GM19239 (cell line): ENCODE measurements at regions not wholly inside any gene's neighbourhood (a gene's known extent, or its start where the extent isn't known, plus 50 kb on each side); places are given as distances from the start of the nearest gene placed in this dataset.

ENCODE experiments used
- DNase-seq: peaks from one replicate; pipeline ENCODE4 v3.0.0; 2011; ENCODE audit warnings: low spot score; ENCODE audit not compliant: insufficient read length
- FAIRE-seq: peaks from 2 replicates; lab custom pipeline; 2011; peaks lifted over from hg19 to GRCh38; lab: Jason Lieb, UNC

DNA sequence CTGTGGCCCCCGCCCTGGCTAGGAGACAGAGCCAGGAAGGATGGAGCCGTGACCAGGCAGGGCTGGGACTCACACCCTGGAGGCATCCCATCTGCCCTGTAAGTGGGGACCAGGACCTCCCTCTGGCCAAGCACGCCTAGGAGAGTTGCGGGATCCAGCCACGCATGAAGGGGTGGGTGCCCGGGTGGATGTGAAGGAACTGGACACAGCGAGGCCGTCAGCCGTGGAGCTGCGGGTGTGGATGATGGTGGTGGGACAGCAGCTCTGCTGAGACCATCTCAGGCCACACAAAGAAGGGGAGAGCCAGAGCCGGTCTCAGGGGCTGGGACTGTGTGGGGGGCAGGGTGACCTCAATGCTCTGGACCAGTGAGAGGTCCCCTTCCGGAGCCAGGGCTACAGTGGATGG lies 746.4 kb downstream of the BRD1 start:
- no peak for DNase-seq
- no peak for FAIRE-seq

DNA sequence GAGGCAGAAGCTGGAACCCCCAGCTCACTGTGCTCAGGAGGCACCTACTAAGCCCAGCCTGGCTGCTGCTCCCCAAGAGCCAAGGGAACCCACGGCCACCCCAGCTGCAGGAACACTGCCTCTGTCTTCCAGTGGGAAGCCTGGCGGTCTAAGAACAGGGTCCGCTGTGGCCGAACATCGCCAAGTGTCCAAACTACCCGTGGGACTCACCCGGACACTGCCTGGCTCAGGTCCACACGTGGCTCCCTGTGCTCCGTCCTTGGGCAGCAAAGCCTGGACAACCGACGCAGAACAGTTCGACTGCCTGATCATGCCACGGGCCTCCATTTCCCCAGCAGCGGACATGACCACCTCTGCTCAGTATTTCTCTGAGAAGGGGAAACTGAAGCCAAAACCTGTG lies 747.0 kb downstream of the BRD1 start:
- no peak for FAIRE-seq
- no peak for DNase-seq

DNA sequence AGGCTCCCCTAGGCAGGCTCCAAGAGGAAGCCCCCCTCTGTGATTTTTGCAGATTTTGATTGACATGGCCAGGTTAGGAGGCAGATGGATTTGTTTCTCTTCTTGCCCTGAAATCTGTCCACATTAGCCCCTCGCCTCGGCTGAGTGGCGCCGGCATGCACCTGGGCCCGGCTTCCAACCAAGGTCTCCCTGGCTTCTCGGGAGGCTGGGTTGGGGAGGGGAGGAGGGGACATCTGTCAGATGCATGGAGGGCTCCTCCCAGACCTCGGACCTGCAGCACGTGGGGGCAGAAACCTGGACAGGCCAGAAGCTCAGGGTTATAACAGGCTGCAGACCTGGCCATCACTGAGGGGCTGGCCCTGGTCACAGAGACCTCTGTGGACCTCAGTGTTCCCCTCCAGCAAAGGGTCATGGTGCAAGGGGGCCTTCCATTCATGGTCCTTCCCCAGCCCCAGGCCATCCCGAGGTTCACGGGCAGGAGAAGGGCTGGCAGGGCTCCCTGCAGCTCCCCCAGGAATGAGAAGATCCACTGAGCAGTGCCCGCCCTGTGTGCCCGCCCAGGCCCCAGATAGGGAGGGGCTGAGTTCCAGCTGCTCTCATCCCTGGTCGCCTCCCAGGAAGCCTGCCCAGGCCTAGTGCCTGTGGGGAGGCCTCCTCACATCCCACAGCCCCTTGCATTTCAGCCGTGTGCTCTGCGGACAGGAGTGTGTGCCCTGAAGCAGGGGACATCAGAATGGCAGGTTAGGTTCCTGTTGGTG lies 747.8 kb downstream of the BRD1 start:
- FAIRE-seq (no peak), DNase-seq (no peak)

DNA sequence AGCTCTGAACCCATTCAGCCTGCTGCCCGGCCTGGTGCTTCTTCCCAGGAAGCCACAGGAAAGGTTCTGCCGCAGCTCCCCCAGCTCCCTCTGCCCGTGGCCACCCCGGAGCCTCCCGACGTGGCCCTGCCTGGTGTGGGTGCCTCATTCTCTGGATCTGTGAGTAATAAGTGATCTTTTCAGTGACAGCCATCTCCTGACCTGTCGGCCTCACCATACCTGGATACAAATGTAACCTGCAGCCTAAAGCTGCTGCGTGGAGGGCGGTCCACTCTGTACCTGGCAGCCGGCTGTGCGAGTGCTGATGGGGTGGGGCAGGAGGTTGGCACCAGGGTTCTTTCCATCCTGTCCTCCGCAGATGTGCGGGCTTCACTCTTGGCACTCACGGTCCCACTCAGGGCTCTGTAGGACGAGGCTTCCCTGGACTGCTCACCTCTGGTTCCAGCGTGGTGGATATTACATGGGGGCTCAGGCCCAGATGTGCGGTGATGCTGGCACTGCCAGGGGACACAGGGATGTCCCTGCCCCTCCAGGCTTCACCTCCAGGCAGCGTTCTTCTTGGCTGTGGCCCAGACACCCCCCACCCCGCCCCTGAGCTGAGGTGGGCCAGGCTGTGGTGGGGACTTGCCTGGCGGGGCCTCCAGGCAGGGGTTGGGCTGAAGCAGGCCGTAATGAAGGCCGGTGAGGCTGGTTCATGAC lies 748.5 kb downstream of the BRD1 start:
- DNase-seq (no peak), FAIRE-seq (no peak)

DNA sequence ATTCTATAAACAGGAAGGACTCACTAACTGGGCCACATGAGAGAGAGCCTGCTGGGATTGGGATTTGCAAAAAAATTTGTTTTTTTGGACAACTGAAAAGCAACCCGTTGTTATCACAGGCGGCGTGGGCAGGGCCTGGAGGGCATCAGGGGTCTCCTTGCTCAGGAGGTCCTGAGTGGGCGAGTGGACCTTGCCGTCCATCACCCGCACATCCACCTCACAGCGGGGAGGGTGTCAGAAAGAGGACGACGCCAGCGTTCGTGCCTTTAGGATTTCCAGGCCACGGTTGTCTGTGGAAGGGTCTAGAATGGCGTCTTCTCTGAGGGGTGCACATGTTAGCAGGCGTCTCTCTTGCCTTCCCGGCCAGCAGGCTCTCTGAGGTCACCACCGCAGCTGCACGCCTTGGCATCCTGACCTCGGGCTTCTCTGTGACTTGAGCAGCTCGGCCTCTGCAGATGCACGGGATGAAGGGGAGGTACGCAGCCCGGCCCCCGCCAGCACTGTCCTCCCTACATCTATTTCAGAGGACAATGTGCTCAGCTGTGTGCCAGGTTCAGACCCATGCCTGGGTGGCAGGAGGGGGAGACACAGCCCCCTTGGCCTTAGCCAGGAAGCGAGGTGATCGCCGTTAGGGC lies 749.5 kb downstream of the BRD1 start:
- DNase-seq (no peak), FAIRE-seq (no peak)

DNA sequence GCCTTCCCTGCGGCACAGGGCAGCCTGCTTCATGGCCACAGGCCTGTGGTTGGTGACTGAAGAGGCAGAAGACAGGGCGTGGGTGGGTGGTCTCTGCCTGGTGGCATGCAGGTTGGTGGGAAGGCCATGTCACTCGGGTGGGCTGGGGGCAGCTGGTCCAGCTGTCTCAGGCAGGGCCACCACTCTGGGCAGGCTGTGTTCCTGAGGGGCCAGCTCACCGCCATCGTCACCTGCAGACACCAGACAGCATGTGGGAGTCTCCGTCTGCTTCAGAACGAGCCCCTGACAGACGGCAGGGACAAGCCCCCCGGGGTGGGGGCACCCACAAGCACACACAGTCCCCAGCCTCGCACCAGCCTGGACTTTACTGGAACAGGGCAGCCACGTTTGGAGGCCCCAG lies 750.1 kb downstream of the BRD1 start:
- FAIRE-seq (no peak), DNase-seq (no peak)

DNA sequence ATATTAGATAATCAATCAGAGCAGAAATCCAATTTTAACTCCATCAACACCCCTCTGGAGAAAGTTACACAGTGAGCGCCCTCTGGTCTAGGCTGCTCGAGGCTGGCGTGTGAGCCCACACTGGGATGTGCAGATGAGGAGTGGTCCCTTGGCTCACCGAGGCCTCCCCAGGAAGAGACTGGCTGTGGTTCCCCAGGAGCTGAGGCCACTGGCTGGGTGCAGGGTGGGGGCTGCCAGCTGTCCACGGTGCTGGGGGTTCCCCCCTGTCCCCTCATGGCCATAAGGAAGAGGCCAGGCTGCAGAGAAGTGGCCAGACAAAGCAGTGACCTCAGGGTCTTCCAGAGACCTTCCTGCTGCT lies 750.7 kb downstream of the BRD1 start:
- DNase-seq (no peak), FAIRE-seq (no peak)

DNA sequence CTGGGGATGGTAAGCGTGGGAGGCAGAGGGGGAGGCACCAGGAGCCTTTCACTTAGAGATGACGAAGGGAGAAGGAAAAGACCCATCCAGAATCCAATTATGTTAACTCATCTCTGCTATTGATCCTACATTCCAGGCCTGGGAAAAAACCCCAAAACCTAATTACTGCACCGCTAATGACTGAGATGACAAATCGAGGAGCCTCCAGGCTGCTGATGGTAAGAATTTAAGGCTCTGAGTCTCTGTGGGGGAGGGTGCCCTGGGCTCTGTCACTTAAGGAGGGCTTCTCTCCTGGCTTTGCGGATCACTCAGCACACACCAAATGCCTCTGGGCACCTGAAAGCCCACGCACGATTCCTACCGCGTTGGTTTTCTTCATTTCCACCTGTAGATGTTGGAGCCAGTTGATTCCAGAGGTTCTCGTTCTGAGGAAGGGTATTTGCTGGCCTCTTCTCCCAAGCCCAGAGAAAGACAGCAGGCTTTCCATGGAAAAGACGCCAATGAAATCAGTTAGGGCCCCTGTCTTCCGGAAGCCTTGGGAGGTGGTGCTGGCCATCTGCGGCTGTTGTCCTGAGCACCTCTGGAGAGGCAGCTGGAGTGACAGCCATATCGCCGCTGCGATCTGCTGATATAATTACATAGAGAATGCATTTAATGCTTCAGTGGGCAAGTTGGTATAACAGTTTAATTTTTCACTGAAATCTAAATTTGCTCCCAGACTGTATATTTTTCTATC lies 751.2 kb downstream of the BRD1 start:
- no peak for FAIRE-seq

DNA sequence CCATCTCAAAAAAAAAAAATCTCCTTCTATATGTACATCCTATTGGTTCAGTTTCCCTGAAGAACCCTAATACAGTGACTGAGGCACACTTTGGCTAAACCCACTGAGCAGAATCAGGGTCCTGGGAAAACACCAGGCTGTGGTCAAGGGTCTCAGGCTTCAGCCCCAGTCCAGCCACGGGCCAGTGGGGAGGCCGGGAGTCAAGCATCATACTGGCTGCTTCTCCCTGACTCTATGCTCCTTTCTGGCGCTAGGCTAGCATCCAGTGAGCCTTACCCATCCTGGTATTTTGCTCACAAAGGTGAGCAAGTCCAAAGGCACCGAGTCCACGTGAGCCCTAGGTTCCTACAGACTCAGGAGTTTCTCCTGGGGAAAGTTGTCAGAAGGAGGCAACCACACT lies 752.5 kb downstream of the BRD1 start:
- no peak for DNase-seq
- FAIRE-seq = no peak

More for the DNA sequence above, 751.2 kb downstream of the BRD1 start:
- DNase-seq = no peak

DNA sequence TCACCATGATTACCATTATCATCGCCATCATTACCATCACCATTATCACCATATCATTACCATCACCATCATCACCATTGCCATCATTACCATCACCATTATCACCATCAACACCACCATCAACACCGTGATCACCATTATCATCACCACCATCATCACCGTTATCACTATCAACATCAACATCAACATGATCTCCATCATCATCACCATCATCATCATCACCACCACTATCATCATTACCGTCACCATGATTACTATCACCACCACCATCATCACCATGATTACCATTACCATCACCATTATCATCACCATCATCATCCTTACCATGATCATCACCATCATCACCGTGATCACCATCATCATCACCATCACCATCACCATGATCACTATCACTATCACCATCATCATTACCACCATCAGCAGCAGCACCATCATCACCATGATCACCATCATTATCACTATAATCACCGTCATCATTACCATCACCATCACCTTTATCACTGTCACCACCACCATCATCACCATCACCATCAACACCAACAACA lies 753.7 kb downstream of the BRD1 start:
- FAIRE-seq (no peak), DNase-seq (no peak)

DNA sequence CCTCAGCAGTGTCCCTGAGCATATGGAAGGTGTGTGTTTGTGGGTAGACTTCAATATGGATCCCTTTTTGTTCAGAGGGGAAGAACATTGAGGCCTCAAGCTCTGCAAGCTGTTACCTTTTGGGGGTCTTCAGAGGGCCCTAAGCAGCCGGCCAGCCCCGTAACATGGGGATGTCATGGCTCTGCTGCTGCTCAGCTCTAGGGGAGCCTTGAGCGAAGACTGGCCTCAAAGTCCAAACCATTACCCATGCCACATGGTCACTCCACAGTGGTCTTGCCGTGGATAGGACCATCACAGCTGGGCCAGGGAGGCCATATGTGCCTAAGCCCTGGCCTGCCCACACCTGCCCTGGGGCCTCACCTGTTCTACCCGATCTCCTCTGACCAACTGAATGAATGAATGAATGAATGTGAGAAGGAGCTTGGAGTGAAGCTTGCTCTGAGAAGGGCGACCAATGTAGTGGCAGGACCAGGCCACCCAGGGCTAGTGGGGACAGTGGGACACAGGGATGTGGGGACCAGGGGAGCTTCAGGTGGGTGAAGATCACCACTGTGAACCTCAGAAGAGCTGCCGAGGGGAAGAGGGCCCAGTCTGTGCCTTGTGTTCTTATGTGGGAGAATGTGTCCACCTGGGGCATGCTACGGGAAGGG lies 754.6 kb downstream of the BRD1 start:
- no peak for FAIRE-seq
- DNase-seq = no peak

DNA sequence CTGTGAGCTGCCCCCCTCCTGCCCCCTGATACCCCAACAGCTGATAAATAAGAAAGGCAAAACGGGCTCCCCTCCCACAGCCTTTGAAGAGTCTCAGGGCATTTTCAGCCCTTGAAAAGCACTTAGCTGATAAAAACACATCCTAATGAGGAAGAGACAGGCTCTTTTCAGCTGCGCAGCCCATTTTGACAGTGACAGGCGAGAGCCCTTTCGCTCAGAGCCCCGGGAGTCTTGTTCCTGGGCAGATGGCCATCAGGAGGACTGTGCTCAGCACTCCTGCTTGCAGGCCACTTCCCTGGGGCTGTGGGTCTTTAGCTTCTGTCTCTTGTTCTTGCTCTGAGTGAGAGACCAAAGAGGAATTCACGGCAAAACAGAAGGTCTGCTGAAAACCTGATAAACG lies 757.2 kb downstream of the BRD1 start:
- DNase-seq (no peak), FAIRE-seq (no peak)

DNA sequence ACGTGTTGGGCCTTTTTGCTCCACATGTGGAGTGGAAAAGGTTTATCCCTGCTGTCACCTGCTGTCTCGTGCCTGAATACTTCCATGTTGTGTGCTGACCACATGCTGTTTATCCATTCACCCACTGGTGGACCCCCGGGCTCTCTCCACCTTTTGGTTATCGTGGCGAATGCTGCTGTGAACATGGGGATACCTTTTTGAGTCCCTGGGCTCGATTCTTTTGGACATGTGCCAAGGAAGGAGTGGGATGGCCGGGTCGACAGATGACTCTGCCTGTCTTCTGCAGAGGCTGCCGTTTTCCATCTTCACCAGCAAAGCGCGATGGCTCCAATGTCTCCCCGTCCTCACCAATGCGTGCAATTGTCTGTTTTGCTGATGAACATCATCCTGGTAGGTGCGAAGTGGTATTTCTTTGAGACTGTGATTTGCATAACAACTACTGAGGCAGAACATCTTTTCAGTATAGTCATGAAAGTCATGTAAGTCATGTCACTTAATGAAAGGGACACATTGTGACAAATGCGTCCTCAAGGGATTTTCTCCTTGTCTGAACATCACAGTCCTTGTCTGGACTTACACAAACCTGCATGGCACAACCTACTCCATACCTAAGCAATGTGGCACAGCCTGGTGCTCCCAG lies 758.7 kb downstream of the BRD1 start:
- DNase-seq = no peak
- no peak for FAIRE-seq

DNA sequence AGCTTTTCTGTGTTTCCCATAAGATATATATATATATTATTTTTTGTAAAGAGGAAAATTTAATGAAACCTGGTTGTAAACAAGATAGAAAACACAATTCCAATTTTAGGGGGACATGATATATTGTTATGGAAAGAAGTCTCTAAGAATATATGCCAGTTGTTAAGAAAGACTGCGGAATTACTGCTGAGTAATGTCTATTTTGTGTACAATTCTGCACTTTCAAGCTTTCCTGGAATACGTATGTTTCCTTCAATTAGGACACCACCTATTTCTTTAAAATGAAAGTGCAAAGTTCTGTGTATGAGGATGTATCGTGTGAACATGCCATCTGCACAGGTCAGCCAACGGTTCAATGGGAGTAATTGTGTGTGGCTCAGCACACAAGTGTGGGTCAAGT lies 760.2 kb downstream of the BRD1 start:
- FAIRE-seq (no peak), DNase-seq (no peak)

DNA sequence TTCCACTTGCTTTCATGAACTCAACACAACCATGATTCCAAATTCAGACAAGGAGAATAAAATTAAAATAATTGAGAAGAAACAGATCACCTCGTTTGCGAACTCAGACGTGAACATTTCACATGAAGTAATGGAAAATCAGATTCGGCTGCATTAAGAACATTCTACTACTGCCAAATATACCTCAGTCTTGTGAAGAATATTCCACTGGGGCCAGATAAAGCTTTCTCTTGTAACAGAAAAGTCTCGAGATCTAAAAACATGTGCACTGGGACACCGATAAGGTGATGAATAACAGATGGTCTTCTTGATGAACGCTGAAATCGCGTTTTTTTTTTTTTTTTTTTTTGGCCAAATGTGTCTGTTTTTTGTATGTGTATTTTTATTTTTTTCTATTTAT lies 761.1 kb downstream of the BRD1 start:
- DNase-seq (no peak), FAIRE-seq (no peak)

DNA sequence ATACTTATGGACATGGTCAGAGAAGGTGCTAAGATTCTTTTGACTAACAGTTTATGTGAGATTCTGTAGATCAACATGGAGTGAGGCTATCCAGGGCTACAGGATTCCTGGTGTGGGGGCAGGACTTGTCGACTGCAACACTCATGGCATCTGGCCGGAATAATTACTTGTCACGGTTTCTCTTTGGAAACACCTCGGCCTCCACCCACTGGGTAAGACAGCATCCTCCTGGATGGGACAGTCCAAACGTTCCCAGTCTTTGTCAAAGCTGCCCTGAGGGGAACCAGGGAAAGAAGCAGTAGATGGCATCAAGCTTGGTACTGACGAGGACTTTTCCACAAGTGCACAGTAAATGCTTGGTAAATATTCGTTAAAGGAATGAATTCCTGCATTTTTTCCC lies 762.8 kb downstream of the BRD1 start:
- DNase-seq = no peak

DNA sequence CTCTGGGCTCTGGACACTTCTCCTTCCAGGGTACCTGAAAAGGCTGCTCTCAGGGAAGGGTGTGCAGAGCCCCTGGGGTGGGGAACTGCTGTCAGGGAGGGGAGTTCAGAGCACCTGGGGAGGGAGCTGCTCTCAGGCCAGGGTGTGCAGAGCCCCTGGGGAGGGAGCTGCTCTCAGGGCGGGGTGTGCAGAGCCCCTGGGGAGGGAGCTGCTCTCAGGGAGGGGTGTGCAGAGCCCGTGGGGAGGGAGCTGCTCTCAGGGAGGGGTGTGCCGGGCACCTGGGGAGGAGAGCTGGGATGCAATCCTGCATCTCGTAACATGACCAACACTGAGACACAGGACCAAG lies 764.2 kb downstream of the BRD1 start:
- DNase-seq = no peak
- FAIRE-seq = no peak

More for the DNA sequence above, 762.8 kb downstream of the BRD1 start:
- FAIRE-seq = no peak

DNA sequence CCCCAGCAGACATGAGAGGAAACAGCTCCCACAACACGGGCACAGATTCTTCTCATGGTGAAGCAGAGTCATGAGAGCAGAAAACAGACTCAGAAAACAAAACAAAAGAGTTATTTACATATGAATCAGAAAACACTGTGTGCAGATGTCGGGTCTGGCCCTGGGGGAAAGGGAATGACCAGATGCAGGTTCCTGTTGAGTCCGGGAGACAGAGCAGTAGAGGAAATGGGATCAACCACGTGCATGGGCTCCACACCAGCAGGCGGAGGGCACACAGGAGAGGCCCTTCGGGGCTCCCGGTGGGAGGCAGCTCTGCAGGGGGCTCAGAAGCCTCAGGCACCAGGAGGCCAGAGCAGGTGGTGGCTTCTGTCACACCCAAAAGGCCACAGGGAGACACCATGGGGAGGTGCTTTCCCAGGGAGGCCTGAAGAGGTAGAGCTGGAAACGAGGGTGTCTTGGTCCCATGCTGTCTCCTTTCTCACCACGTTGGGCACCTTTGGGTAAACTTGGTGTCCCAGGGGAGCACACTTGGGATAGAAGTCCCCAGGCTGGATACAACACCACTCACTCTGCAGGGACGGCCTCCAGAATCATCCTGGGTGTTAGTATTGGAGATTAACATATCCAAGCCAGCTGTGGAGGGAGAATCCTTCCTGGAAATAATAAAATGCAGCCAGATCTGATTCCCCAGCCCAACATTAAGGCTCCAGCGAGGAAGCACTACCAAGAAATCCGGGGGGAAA lies 764.7 kb downstream of the BRD1 start:
- FAIRE-seq = no peak

DNA sequence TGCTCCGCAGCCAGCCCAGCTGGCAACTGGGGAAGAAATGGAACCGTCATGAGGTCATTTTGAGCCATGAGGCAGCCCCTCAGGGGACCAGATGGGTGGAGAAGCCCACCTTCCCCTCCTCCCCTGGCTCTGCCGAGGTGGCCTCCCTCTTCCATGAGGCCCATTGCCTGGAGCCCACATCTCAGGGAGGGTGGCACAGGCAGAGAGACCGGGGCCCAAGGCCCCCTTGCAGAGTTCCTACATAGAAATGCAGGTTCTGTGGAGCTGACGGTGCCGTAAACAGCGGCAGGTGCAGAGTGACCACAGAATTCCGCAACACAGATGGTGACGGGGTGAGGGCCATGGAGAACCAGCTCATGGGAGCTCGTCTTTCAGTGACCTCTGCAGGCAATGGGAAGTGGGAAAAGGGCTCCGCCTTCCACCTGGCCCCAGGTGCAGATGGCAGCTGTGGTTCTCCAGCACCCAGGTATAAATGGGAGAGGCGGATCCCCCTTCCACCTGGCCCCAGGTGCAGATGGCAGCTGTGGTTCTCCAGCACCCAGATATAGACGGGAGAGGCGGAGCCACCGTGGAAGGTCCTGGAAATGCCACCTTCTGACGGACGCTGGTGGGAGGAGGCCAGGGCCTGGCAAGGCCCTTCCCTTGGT lies 765.4 kb downstream of the BRD1 start:
- FAIRE-seq = no peak
- no peak for DNase-seq

More for the DNA sequence above, 764.7 kb downstream of the BRD1 start:
- DNase-seq = no peak
